ENCODE measurements at regions not wholly inside any gene's neighbourhood (a gene's known extent, or its start where the extent isn't known, plus 50 kb on each side); places are given as distances from the start of the nearest gene placed in this dataset.
A peak's percentile ranks its signal among the peaks of the same experiment; 100 is the strongest.

DNA sequence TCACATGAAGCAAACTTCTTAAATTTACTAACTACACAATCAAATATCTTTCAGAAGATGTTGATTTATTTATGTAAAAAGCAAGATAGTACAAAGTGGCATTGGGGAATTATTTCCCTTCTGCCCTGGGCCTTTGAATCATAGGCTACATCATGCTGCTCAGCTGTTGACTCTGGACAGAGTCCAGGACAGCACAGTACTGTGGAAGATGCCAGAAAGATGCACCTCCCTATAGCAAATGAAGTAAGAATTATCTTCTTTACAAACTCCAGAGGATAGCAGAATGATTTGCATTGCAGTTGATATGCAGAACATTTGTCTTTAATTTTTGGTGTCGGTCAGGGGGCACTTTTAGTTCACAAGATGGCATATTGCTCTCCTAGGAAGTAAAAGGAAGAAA, 1354.5 kb upstream of the ZEB2 start:
- DNase-seq = peak in 1 of 5 donors; percentile 7
- H3K9ac ChIP-seq (ENCODE audit: low read length in 3 of 3) = no peak overlapping the region
- no peak for TF ChIP-seq CTCF (IDR thresholded peaks at IDR 0.05; ENCODE audit: borderline replicate concordance, extremely low read depth, insufficient read depth)
- no peak overlapping the region for H3K27ac ChIP-seq (ENCODE audit: low read depth in 2 of 2, low read length in 2 of 2)
- H3K9me3 ChIP-seq (ENCODE audit: control insufficient read depth in 2 of 3, insufficient read depth in 1 of 3, low read length in 3 of 3) = no peaks in the 10 kb centered on the region
- no peaks in the 10 kb centered on the region for H3K36me3 ChIP-seq (ENCODE audit: control insufficient read depth in 2 of 3, insufficient read depth in 3 of 3, low read length in 3 of 3)
- intact Hi-C loops (cut with DNase I) = no loop called here
- H3K4me3 ChIP-seq (ENCODE audit: low read length in 3 of 3) = no peak overlapping the region
- no peaks in the 10 kb centered on the region for H3K27me3 ChIP-seq (ENCODE audit: control insufficient read depth, insufficient read depth, low read length)
- no peaks in the 10 kb centered on the region for H3K4me1 ChIP-seq (ENCODE audit: control insufficient read depth in 2 of 3, insufficient read depth in 2 of 3, low read depth in 1 of 3, low read length in 3 of 3)
- no peak for FAIRE-seq

- Histone ChIP-seq H3K9ac (ENCODE audit: low read length in 3 of 3) (no peak overlapping the region), H3K36me3 (ENCODE audit: control insufficient read depth in 2 of 3, insufficient read depth in 3 of 3, low read length in 3 of 3) (no peaks in the 10 kb centered on the region), H3K27ac (ENCODE audit: low read depth in 2 of 2, low read length in 2 of 2) (no peak overlapping the region), H3K4me1 (ENCODE audit: control insufficient read depth in 2 of 3, insufficient read depth in 2 of 3, low read depth in 1 of 3, low read length in 3 of 3) (no peaks in the 10 kb centered on the region), H3K27me3 (ENCODE audit: control insufficient read depth, insufficient read depth, low read length) (no peaks in the 10 kb centered on the region), H3K4me3 (ENCODE audit: low read length in 3 of 3) (no peak overlapping the region), H3K9me3 (ENCODE audit: control insufficient read depth in 2 of 3, insufficient read depth in 1 of 3, low read length in 3 of 3) (no peaks in the 10 kb centered on the region)
- no peak for DNase-seq
- TF ChIP-seq CTCF (IDR thresholded peaks at IDR 0.05; ENCODE audit: borderline replicate concordance, extremely low read depth, insufficient read depth) = no peak
- intact Hi-C loops (cut with DNase I) = no loop called here
- FAIRE-seq = no peak
Observed at GRCh38 chr2:145864501-145864900, 1344.6 kb upstream of the ZEB2 start.

DNA sequence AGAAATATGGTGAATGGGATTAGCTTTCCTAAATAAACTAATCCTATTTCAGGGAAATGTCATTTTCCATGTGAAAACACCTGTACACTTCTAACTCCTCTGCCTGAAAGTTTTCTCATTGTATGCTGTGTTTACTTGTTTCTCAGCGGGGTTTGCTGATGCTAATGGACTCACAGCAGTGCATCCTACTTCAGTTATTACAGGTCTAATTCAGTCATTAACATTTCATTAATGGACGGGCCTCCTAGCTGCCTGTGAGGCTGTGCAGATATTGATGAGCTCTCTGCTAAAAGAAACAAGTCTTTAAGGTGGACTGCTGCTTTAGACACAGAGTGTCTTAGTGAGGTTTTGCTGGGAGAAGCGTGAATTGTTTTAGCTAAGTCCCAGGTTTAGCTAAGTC, 1342.0 kb upstream of the ZEB2 start:
- Histone ChIP-seq H3K27me3 (ENCODE audit: control insufficient read depth, insufficient read depth, low read length) (no peaks in the 10 kb centered on the region), H3K4me3 (ENCODE audit: low read length in 3 of 3) (no peak overlapping the region), H3K9ac (ENCODE audit: low read length in 3 of 3) (no peak overlapping the region), H3K9me3 (ENCODE audit: control insufficient read depth in 2 of 3, insufficient read depth in 1 of 3, low read length in 3 of 3) (no peaks in the 10 kb centered on the region), H3K4me1 (ENCODE audit: control insufficient read depth in 2 of 3, insufficient read depth in 2 of 3, low read depth in 1 of 3, low read length in 3 of 3) (no peaks in the 10 kb centered on the region), H3K27ac (ENCODE audit: low read depth in 2 of 2, low read length in 2 of 2) (no peak overlapping the region), H3K36me3 (ENCODE audit: control insufficient read depth in 2 of 3, insufficient read depth in 3 of 3, low read length in 3 of 3) (no peaks in the 10 kb centered on the region)
- no peak for FAIRE-seq
- intact Hi-C loops (cut with DNase I) = no loop called here
- no peak for TF ChIP-seq CTCF (IDR thresholded peaks at IDR 0.05; ENCODE audit: borderline replicate concordance, extremely low read depth, insufficient read depth)
- no peak for DNase-seq

DNA sequence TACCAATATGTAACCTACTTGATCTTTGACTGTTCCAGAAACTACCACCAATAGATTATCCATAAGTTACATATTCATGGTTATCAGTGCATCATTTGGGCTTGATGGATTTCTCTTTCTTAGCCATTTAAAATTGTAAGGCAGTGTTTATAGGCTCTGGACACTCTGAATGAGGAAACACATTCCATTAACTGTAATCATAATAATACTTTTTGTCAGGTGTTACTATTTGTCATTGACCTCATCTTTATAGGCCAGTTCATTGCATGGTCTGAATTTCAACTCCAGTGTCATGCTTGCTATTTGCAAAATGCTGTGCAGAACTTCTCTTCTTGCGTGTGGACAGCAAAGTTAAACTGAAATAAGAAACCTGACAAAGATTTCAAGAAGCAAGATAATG, 1340.2 kb upstream of the ZEB2 start:
- Histone ChIP-seq H3K4me3 (ENCODE audit: low read length in 3 of 3) (no peak overlapping the region), H3K9ac (ENCODE audit: low read length in 3 of 3) (no peak overlapping the region), H3K4me1 (ENCODE audit: control insufficient read depth in 2 of 3, insufficient read depth in 2 of 3, low read depth in 1 of 3, low read length in 3 of 3) (no peaks in the 10 kb centered on the region), H3K27me3 (ENCODE audit: control insufficient read depth, insufficient read depth, low read length) (no peaks in the 10 kb centered on the region), H3K27ac (ENCODE audit: low read depth in 2 of 2, low read length in 2 of 2) (no peak overlapping the region), H3K36me3 (ENCODE audit: control insufficient read depth in 2 of 3, insufficient read depth in 3 of 3, low read length in 3 of 3) (no peaks in the 10 kb centered on the region), H3K9me3 (ENCODE audit: control insufficient read depth in 2 of 3, insufficient read depth in 1 of 3, low read length in 3 of 3) (no peaks in the 10 kb centered on the region)
- no peak for FAIRE-seq
- DNase-seq = no peak
- intact Hi-C loops (cut with DNase I) = no loop called here
- no peak for TF ChIP-seq CTCF (IDR thresholded peaks at IDR 0.05; ENCODE audit: borderline replicate concordance, extremely low read depth, insufficient read depth)

Data from kidney (tissue), 13 donors.